Panc1 (cell line): ENCODE measurements at regions not wholly inside any gene's neighbourhood (a gene's known extent, or its start where the extent isn't known, plus 50 kb on each side); places are given as distances from the start of the nearest gene placed in this dataset.

ENCODE experiments used
- CTCF ChIP-seq: fragments of 450-650 bp; IDR thresholded peaks from 2 replicates; pipeline ENCODE4 v1.5.1; 2017; ENCODE audit warnings: mild to moderate bottlenecking
- REST ChIP-seq, 2 experiments: IDR thresholded peaks; 2 replicates each; pipeline ENCODE4 v1.6.1; 2011 to 2012; ENCODE audit warnings: low read depth in 2 of 2, control low read depth in 1 of 2, low read length in 1 of 2, mild to moderate bottlenecking in 1 of 2, moderate library complexity in 1 of 2; ENCODE audit not compliant: insufficient read depth in 1 of 2
- SIN3A ChIP-seq: IDR thresholded peaks from 2 replicates; pipeline ENCODE4 v1.6.1; 2012; ENCODE audit warnings: low read depth, mild to moderate bottlenecking, low read length, moderate library complexity, borderline replicate concordance; ENCODE audit not compliant: insufficient read depth

- no peak for TF ChIP-seq CTCF
- TF ChIP-seq REST (IDR thresholded peaks at IDR 0.05; ENCODE audit: insufficient read depth in 1 of 2, low read depth in 2 of 2, low read length in 1 of 2): no peak
- TF ChIP-seq SIN3A: no peak
Measured at GRCh38 chr11:97770570-97770969, 1250.2 kb upstream of the CNTN5 start.
